Cardiac septum (tissue), 1 donor: ENCODE measurements at regions not wholly inside any gene's neighbourhood (a gene's known extent, or its start where the extent isn't known, plus 50 kb on each side); places are given as distances from the start of the nearest gene placed in this dataset.

Source experiments
- DNase-seq: peaks from one replicate; pipeline ENCODE4 v3.0.0-alpha.2; 2020; ENCODE audit warnings: low spot score
- intact Hi-C: fragments of 100-400 bp; cut with DNase I; formaldehyde crosslinking; loops from one replicate; pipeline ENCODE4 v1.14.0; 2022
- donor health status: DM: no; HTN: no; CAD: no.

DNA sequence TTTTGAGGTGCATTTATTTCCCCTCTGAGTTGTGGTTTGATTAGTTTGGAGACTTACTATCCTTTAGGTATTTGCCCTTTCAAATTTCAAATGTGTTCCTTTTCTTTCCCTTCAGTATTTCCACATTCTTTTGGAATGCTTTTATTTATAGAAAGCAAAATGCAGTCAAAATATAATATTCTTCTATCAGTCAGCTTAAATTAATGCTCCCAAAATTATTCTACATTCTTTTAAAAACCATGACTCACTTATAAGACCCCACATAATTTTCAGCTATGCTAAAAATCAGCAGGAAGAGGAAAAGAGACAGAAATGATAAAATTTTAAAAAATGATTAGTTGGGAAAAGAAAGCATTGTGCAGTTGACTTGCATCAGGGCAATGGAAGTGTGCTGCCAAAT lies 180.0 kb upstream of the SMLR1 start:
- intact Hi-C loops: no loop called here
- DNase-seq: no peak

DNA sequence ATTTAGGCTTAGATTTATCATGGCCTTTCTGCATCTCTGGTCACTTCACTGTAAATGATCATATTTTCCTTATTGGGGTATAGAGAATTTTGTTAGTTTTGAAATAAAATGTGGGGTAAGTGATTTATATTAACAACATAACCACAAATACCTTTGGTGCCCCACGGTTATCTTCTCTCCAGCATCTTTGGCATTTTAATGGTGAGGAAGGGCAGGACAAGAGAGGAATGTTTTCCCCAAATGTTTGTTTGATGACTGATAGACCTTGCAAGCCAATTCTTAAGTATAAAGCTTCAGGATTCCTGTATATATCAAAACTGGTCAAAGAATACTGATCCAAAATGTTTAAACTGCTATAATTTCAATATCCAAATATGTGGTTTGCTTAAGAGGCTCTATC lies 171.6 kb upstream of the SMLR1 start:
- intact Hi-C loops: no loop called here

DNA sequence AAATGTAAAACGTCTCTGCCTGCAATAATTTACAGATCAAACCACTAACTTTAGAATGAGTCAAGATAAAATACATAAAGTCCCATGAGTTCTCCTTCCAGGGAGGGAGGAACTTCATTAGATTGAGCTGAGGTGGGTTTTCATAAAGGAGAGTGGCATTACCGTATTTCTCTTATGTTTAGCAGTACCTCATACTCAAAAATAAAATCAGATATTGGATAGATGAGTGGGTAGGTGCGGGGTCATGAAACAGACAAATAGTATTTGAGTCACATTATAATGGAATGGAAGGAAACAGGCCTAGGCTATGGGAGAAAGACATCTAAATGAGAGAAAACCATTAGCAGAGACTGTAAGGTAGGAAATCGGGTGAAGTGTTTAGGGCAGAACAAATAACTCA lies 166.1 kb upstream of the SMLR1 start:
- intact Hi-C loops: no loop called here
- DNase-seq: no peak

More for the DNA sequence above, 171.6 kb upstream of the SMLR1 start:
- no peak for DNase-seq

DNA sequence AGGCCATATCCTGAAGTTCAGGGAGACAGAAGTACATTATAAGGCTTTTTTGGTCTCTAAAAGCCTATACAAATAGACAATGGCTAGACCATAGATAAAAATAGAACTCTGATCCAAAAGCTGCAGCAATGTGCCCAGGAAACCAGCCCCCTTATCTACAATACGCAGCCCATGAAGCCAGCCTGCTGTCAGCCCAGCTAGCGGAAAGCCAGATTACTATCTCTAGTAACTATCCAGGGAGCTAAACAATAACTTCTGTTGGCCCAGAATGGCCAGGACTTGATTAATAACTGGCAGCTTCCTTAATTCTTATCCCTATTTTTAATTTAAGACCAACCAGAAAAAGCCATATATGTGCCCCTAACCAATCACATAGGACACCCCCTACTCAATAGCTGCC lies 160.4 kb upstream of the SMLR1 start:
- intact Hi-C loops: no loop called here
- DNase-seq: no peak

DNA sequence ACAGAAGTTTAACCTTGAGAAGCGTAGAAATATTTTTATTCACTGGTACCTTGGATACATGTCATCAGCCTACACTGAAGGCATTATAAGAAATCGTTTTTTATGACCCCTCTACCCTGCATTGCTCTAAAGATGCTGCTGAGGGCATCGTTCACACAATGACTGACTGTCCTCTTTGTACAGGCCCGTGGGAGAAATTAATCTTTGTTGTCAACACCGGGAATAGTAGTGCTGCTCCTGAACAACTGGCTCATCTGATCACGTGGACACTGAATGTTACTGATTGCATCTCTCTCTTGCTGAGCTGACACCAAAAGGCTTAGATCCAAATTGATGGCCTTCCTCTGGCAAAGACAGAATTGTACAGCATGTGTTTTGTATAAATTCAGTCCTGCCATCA lies 157.1 kb upstream of the SMLR1 start:
- no peak for DNase-seq

DNA sequence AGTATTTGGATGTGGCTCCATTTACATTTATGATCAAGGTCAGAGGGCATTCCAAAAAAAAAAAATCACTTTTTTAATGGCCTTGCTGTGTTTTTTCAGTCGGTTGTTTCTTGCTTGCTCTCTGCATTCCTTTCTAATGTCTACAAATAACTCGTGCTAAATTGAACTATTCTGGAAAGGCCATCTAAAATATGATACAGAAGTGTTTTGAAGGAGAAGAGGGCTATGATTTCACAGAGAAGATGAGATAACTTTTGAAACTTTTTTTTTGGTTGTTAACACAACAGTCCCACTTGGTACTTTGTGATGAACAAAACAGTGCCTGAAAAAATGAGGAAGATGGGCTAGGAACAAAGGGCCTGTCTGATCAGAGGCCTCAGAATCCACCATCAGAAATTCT lies 156.1 kb upstream of the SMLR1 start:
- DNase-seq: no peak
- intact Hi-C loops: loop anchor here (10.0 kb wide), 1 partner anchor 166 kb away; no protein-coding TSS in a partner anchor

More for the DNA sequence above, 157.1 kb upstream of the SMLR1 start:
- intact Hi-C loops: loop anchor here (10.0 kb wide), 1 partner anchor 165 kb away; no protein-coding TSS in a partner anchor

DNA sequence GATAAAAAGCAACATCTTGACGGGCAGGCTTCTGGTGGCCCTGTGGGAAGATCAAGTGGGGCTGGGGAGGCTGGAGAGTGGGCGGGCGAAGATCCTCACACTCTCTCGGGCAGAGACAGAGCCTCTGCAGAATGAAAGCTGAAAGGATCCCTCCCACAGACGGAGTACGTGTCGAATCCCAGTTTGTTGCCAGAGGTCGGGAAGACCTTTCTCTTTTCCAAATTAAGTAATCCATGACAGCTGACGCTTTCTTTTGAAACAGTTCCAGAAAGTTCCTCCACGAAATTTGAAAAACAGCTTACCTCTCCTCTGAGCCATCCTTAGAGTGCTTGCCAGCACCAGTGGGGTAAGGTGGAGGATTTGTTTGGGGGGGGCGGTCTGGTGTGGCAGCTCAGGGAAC lies 155.6 kb upstream of the SMLR1 start:
- DNase-seq: no peak
- intact Hi-C loops: loop anchor here (10.0 kb wide), 1 partner anchor 167 kb away; no protein-coding TSS in a partner anchor

DNA sequence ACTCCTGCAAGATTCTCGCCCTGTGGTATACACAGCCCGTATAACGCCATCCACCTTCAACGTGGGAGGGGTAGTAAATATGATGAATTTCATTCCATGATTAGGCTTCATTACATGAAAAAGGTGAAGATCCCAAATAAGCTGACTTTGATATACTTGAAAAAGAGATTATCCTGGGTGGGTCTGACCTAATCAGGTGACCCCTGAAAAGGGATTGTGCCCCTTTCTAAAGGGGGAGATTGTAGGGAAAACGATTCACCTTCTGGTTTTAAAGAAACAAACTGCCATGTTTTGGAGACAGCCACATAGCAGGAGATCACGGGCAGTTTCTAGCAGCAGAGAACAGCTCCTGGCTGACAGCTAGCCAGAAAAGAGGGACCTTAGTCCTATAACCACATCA lies 155.1 kb upstream of the SMLR1 start:
- no peak for DNase-seq
- intact Hi-C loops: loop anchor here (10.0 kb wide), 1 partner anchor 167 kb away; no protein-coding TSS in a partner anchor

DNA sequence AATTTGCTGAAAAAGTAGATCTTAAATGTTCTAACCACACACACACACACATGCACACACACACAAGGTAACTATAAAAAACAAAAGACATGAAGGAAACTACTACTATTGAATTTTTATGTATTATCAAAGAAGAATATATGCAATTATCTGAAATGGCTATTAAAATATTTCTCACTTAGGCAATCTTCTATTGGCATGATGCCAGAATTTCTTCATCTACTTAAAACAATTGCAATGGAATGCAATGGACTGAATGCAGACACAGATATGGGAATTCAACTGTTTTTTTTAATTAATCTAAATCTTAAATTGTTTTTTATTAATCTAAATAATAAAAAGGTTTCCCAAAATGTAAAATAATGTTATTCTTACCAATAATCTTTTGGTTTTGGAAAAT lies 152.6 kb upstream of the SMLR1 start:
- intact Hi-C loops: loop anchor here (10.0 kb wide), 1 partner anchor 170 kb away; no protein-coding TSS in a partner anchor
- DNase-seq: no peak

DNA sequence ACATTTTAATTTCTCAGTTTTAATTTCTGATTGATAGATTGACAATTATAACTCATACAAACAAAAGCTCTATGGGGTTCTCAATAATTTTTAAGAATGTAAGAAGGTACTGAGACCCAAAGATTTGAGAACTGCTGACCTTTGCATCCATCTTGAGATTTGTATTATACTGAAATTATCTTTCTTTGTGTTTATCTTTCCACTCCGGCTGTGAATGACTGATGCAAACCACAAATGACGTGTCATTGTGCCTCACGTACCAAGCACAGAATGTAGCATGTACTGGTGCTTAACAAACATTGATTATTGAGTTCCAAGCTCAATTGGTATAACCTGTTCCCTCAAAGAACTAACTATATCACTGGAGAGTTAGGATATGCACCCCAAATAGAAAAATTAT lies 152.1 kb upstream of the SMLR1 start:
- intact Hi-C loops: loop anchor here (10.0 kb wide), 1 partner anchor 170 kb away; no protein-coding TSS in a partner anchor
- DNase-seq: no peak

DNA sequence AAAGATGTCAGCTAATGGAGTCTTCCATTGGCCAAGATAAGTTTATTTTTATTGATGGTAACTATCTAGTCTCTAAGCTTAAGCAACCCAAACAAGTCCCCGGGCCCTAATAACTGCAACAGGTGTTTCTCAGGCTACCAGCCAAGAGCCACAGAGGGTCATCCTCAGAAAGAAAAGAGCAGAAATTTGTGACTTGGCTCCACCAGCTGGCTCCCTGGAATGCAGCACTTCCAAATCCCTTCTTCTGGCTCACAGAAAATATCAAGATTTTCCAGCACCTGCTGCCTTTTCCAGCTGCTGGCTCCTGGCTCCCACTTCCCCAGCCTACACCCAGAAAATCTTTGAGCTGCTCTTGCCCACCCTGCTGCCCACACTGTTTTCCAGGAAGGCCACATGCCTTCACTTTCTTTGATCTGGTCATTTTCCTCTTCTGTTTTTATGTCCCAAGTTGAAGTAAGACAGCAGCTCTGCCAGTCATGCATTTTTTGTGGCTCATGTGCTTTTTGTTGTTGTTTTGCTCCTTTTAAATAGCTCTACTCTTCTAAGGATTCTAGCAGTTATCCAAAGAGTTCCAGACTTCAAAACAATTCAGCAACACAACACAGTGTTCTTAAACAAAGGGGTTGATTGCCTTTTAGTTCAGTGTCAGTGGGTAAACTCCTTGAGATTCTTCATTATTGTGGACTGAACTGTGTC lies 151.0 kb upstream of the SMLR1 start:
- intact Hi-C loops: loop anchor here (10.0 kb wide), 1 partner anchor 171 kb away; no protein-coding TSS in a partner anchor
- DNase-seq: no peak

DNA sequence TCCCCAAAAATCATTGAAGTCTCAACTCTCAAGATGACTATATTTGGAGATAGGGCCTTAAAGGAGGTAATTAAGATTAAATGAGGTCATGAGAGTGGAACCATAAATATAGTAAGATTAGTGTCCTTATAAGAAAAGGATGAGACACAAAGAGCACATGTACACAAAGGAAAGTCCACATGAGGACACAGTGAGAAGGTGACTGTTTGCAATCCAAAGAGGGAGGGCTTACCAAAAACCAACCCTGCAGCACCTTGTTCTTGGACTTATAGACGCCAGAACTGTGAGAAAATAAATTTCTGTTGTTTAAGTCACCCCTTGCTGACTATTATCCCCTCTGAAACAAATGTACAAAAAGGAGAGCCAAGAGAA lies 150.4 kb upstream of the SMLR1 start:
- DNase-seq: no peak
- intact Hi-C loops: loop anchor here (10.0 kb wide), 1 partner anchor 172 kb away; no protein-coding TSS in a partner anchor

DNA sequence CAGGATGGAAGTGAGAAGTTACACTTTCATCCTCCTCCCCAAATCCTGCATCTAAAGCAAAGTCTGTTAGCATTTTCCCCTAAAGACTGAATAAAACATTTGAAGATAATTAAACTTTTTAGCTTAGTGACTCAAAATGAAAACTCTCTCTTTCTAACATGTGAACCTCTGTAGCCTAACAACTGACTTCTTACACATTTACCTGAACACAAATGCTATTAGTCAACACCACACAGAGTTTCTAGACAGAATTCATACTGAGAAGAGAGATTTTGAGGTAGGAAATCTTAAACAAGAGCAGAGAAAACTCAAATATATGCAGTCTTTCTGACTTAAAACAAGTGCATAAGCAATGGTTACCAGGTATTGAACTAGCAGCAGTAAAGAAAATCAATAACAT lies 149.9 kb upstream of the SMLR1 start:
- no peak for DNase-seq
- intact Hi-C loops: loop anchor here (10.0 kb wide), 1 partner anchor 173 kb away; no protein-coding TSS in a partner anchor

DNA sequence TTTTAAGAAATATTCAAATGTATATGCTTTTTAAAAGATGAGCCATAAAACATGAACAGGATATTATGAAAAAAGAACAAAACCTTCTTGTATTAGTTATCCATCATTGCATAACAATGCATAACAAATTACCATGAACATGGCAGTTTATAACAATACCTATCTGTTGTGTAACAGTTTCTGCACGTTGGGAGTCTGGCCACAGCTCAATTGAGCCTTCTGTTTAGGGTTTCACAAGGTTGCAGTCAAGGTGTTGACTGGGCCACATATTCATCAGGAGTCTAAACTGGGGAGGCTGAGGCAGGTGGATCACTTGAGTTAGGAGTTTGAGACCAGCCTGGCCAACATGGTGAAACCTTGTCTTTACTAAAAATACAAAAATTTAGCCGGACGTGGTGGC lies 149.4 kb upstream of the SMLR1 start:
- intact Hi-C loops: loop anchor here (10.0 kb wide), 1 partner anchor 173 kb away; no protein-coding TSS in a partner anchor

DNA sequence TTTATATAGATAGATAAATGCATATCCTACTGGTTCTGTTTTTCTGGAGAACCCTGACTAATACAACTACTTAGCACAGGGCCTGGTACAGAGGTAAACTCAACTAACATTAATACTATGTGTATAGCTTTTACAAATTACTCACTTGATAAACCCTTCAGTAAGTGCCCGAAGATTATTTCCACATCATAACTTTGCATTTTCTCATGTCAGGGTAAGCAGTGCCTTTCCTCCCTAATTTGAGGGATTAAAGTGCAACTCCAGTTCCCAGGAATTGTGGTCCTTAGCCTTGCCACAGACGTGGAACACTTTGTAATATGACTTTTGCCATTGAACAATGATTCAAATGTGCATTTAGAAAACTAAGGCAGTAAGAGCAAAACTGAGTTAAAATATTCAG lies 147.5 kb upstream of the SMLR1 start:
- no peak for DNase-seq
- intact Hi-C loops: loop anchor here (10.0 kb wide), 1 partner anchor 175 kb away; no protein-coding TSS in a partner anchor

More for the DNA sequence above, 149.4 kb upstream of the SMLR1 start:
- DNase-seq: no peak

DNA sequence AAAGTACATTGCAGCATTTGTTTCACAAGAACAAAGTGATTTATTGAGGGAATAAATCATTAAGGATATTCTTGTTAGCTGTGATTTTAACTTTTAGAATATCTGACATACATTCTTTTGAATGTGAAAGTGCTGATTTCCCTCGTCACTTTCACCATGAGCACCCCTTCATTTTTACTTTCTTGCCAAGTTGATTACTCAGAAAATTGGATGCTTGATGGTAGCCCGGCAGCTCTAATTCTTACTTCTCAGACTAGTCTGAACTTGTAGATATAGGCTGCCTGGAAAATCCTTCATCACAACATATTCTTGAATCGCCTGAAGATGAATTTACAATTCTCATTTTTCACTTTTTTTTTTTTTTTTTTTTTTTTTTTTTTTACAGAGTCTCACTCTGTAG lies 147.1 kb upstream of the SMLR1 start:
- no peak for DNase-seq
- intact Hi-C loops: no loop called here

DNA sequence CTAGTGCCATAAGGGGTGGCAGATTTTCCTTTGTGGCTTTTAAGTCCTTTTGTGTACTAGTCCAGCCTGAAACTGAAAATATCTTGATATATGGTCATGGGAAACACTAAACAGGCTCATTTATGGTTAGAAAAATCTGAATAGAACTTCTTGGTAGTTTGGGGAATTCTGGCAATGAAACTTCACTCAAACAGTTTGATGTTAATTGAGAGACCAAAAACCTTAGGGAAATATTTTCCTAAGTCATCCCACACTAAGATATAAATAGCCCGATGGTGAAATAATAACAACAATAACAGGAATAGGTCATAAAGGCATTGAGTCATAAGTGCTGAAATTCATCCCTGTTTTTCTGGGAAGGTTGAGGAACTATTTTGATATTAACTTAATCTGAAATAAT lies 146.2 kb upstream of the SMLR1 start:
- intact Hi-C loops: no loop called here
- no peak for DNase-seq

DNA sequence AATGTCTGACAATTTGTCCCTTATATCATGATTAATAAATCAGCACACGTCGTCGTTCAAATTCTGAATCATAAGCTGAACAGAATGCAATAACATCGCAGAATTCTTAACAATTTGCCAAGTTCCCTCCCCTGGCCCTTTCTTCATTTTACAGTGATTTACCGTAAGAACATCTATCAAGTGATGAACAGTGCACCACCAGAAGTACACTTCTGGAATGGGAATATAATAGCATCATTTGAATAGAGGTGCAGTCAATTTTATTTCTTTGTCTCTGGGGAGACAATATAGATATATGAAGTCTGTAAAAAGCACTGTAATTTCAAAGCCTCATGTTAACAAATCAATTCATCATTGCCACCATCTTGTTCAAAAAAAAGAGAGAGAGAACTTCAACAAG lies 145.1 kb upstream of the SMLR1 start:
- DNase-seq: no peak
- intact Hi-C loops: no loop called here

DNA sequence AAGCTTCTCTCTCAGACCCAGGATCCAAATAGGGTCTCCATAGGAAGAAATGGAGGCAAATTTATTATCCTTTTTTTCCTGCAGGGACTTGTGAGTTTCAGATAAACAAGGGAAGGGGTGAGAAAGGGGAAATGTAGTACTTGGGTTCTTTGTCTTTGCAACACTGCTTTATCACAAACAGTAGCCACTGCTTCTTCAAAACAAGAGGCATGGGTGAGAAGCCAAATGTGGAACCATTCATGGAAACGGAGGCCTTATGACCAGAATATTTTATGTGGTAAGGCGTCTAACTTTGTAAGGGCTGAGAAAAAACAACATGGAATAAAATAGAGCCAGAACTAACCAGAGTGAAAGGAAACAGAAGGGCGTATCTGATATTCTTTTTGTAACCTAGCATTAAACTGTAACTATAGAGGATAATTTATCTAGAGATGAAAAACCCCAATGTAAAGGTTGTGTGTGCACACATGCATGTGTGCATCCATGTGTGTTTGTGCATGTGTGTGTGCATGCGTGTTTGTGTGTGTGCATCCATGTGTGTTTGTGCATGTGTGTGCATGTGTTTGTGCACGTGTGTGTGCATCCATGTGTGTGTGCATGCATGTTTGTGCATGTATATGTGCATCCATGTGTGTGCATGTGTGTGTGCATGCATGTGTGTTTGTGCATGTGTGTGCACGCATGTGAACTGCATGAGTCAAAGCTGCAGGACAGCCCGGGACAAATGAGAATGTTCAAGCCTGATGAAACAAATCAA lies 143.3 kb upstream of the SMLR1 start:
- intact Hi-C loops: no loop called here
- DNase-seq: no peak

DNA sequence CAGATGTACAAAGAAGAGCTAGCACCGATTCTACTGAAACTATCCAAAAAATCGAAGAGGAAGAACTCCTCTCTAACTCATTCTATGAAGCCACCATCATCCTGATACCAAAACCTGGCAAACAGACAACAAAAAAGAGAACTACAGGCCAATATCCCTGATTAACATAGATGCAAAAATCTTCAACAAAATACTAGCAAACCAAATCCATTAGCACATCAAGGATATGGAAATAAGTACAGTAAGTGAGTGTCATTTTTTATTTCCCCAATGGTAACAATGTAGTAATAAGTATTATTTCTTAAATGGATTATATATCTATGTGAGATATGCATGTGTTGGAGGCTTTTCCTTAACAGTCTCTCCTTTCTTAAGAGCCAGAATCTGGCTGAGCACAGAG lies 134.5 kb upstream of the SMLR1 start:
- intact Hi-C loops: no loop called here
- DNase-seq: no peak

DNA sequence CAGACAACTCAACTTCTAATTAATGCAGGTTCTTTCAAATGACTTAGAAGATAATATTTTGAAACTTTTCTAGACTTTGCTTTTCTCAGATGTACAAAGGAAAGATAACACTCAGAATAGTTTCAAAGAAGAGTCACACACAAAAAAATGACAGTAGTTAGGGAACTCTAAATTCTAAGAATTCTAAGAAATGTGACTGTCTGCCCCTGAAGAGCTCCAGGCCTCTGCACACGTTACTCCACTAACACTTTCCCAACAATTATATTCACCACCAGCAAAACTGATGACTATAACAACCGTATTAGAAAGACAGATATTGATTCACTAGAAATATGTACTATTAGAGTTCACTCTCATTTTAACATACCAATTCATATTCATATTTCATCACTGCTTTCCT lies 133.3 kb upstream of the SMLR1 start:
- no peak for DNase-seq
- intact Hi-C loops: no loop called here
